GM12878 (cell line): ENCODE measurements at regions not wholly inside any gene's neighbourhood (a gene's known extent, or its start where the extent isn't known, plus 50 kb on each side); places are given as distances from the start of the nearest gene placed in this dataset.

ENCODE experiments used
- ASH2L ChIP-seq: fragments of 300-600, 200-600 bp; sonication (generic); IDR thresholded peaks from 2 replicates; pipeline ENCODE4 v1.6.1; 2017; ENCODE audit warnings: low read depth, mild to moderate bottlenecking, borderline replicate concordance
- ATF2 ChIP-seq: IDR thresholded peaks from 2 replicates; pipeline ENCODE4 v1.6.1; 2012; ENCODE audit warnings: low read length, inconsistent platforms
- BACH1 ChIP-seq: fragments of 450-650 bp; IDR thresholded peaks from 2 replicates; pipeline ENCODE4 v1.6.1; 2017; ENCODE audit warnings: mild to moderate bottlenecking, borderline replicate concordance
- CEBPB ChIP-seq, 2 experiments: fragments of 150-350 bp in 1 of 2; IDR thresholded peaks; 2 replicates each; pipeline ENCODE4 v1.6.1; 2012 to 2014; ENCODE audit warnings: low read depth in 2 of 2, low read length in 2 of 2, borderline replicate concordance in 1 of 2, inconsistent platforms in 1 of 2
- CHD2 ChIP-seq: IDR thresholded peaks from 2 replicates; pipeline ENCODE4 v1.6.1; 2011; ENCODE audit warnings: low read depth, low read length, improper control_type of control experiment, borderline replicate concordance
- EP300 ChIP-seq, 2 experiments: fragments of 150-350 bp in 1 of 2; IDR thresholded peaks; 2 replicates each; pipeline ENCODE4 v1.6.1; 2011 to 2012; ENCODE audit warnings: low read depth in 2 of 2, low read length in 2 of 2, borderline replicate concordance in 1 of 2, improper control_type of control experiment in 1 of 2, inconsistent platforms in 1 of 2; ENCODE audit not compliant: control insufficient read depth in 1 of 2
- FOXM1 ChIP-seq: IDR thresholded peaks from 2 replicates; pipeline ENCODE4 v1.6.1; 2012; ENCODE audit warnings: low read depth, mild to moderate bottlenecking, inconsistent platforms, low read length, moderate library complexity
- HDAC2 ChIP-seq: fragments of 200-600 bp; sonication (generic); IDR thresholded peaks from 2 replicates; pipeline ENCODE4 v1.6.1; 2017
- IKZF1 ChIP-seq: fragments of 450-650 bp; conservative IDR thresholded peaks from 2 replicates; pipeline ENCODE4 v1.6.1; 2017; ENCODE audit warnings: antibody characterized with exemption, mild to moderate bottlenecking
- IKZF2 ChIP-seq, 2 experiments: fragments of 450-650 bp; IDR thresholded peaks; 2 replicates each; pipeline ENCODE4 v1.6.1; 2017; ENCODE audit warnings: mild to moderate bottlenecking in 2 of 2, moderate library complexity in 2 of 2
- IRF4 ChIP-seq: IDR thresholded peaks from 2 replicates; pipeline ENCODE4 v1.6.1; 2011; ENCODE audit warnings: low read depth, low read length
- JUNB ChIP-seq: IDR thresholded peaks from 2 replicates; pipeline ENCODE4 v1.6.1; 2016; ENCODE audit warnings: antibody characterized with exemption, mild to moderate bottlenecking
- JUND ChIP-seq: IDR thresholded peaks from 2 replicates; pipeline ENCODE4 v1.6.1; 2012; ENCODE audit warnings: low read depth, mild to moderate bottlenecking, low read length, improper control_type of control experiment, moderate library complexity
- MEF2A ChIP-seq: IDR thresholded peaks from 2 replicates; pipeline ENCODE4 v1.6.1; 2011; ENCODE audit warnings: low read depth, mild to moderate bottlenecking, low read length, moderate library complexity; ENCODE audit not compliant: insufficient read depth
- MTA2 ChIP-seq: fragments of 450-650 bp; IDR thresholded peaks from 2 replicates; pipeline ENCODE4 v1.6.1; 2016; ENCODE audit warnings: low read depth, mild to moderate bottlenecking, moderate library complexity
- NFIC ChIP-seq: IDR thresholded peaks from 2 replicates; pipeline ENCODE4 v1.6.1; 2012; ENCODE audit warnings: low read depth, mild to moderate bottlenecking, inconsistent platforms, low read length, moderate library complexity
- NR2C2 ChIP-seq: IDR thresholded peaks from 2 replicates; pipeline ENCODE4 v1.6.1; 2011; ENCODE audit warnings: borderline replicate concordance, low read depth; ENCODE audit not compliant: control insufficient read depth, insufficient read length
- NR2F1 ChIP-seq: fragments of 450-650 bp; conservative IDR thresholded peaks from 2 replicates; pipeline ENCODE4 v1.6.1; 2017; ENCODE audit warnings: mild to moderate bottlenecking
- PML ChIP-seq: IDR thresholded peaks from 2 replicates; pipeline ENCODE4 v1.6.1; 2012; ENCODE audit warnings: low read length, inconsistent platforms
- RAD51 ChIP-seq: fragments of 450-650 bp; IDR thresholded peaks from 2 replicates; pipeline ENCODE4 v1.6.1; 2016; ENCODE audit warnings: moderate library complexity, mild to moderate bottlenecking, inconsistent platforms
- RUNX3 ChIP-seq: IDR thresholded peaks from 2 replicates; pipeline ENCODE4 v1.6.1; 2012; ENCODE audit warnings: low read length, inconsistent platforms
- SMAD1 ChIP-seq: fragments of 450-650 bp; IDR thresholded peaks from 2 replicates; pipeline ENCODE4 v1.6.1; 2018; ENCODE audit warnings: mild to moderate bottlenecking, low read depth; ENCODE audit not compliant: partially characterized antibody

- no peak for TF ChIP-seq RAD51
- TF ChIP-seq ASH2L: no peak
- peak; percentile 79 to 82; a peak in 3 of 4 replicates for TF ChIP-seq IKZF2 (IDR thresholded peaks at IDR 0.05)
- no peak for TF ChIP-seq NR2C2
- TF ChIP-seq RUNX3: peak; percentile 58
- no peak for TF ChIP-seq PML
- peak; percentile 81 for TF ChIP-seq MTA2
- 0 out of 4 replicates have a peak, but pooled peaks of 1 of the 2 experiments have one; percentile 40 for TF ChIP-seq CEBPB (IDR thresholded peaks at IDR 0.05; ENCODE audit: borderline replicate concordance in 1 of 2, low read depth in 2 of 2, low read length in 2 of 2)
- no peak for TF ChIP-seq HDAC2
- TF ChIP-seq EP300 (IDR thresholded peaks at IDR 0.05; ENCODE audit: borderline replicate concordance in 1 of 2, control insufficient read depth in 1 of 2, low read depth in 2 of 2, low read length in 2 of 2): peak; percentile 35 to 77; a peak in 2 of 4 replicates
- peak; percentile 84 for TF ChIP-seq JUNB
- TF ChIP-seq ATF2: peak; percentile 62; the same call in 1 of the 2 replicates
- TF ChIP-seq NR2F1: 0 out of 2 replicates have a peak, but pooled peaks have one; percentile 17
- TF ChIP-seq CHD2: no peak
- TF ChIP-seq SMAD1: no peak
- TF ChIP-seq IRF4: peak; percentile 72
- 0 out of 2 replicates have a peak, but pooled peaks have one; percentile 8 for TF ChIP-seq MEF2A
- TF ChIP-seq NFIC: peak; percentile 79
- TF ChIP-seq BACH1: peak; percentile 63; the same call in 1 of the 2 replicates
- peak; percentile 36; the same call in 1 of the 2 replicates for TF ChIP-seq IKZF1
- peak; percentile 46; the same call in 1 of the 2 replicates for TF ChIP-seq JUND
- peak; percentile 31; the same call in 1 of the 2 replicates for TF ChIP-seq FOXM1
- TF ChIP-seq, all 136 proteins: peak for 26
Observed at GRCh38 chr18:31230495-31230894, 67.8 kb upstream of the DSC1 start (continued).
